Type B pancreatic cell (in vitro differentiated cells): ENCODE measurements at regions not wholly inside any gene's neighbourhood (a gene's known extent, or its start where the extent isn't known, plus 50 kb on each side); places are given as distances from the start of the nearest gene placed in this dataset.

Experiments
- DNase-seq: peaks from one replicate; pipeline ENCODE4 v3.0.0; 2021; ENCODE audit warnings: mixed read lengths; ENCODE audit not compliant: unreplicated experiment; ENCODE audit errors: extremely low spot score
- H3K27ac Mint-ChIP-seq: 2 replicates; pipeline ENCODE4 v1.8.0; 2021; ENCODE audit warnings: mild to moderate bottlenecking, mixed read lengths
- H3K27me3 Mint-ChIP-seq: 2 replicates; pipeline ENCODE4 v1.8.0; 2021; ENCODE audit warnings: mixed read lengths
- H3K36me3 Mint-ChIP-seq: 2 replicates; pipeline ENCODE4 v1.8.0; 2021; ENCODE audit warnings: mixed read lengths
- H3K4me1 Mint-ChIP-seq: one replicate; pipeline ENCODE4 v1.8.0; 2021; ENCODE audit warnings: mixed read lengths; ENCODE audit not compliant: unreplicated experiment
- H3K4me3 Mint-ChIP-seq: 2 replicates; pipeline ENCODE4 v1.8.0; 2021; ENCODE audit warnings: mild to moderate bottlenecking, mixed read lengths
- H3K9me3 Mint-ChIP-seq: 2 replicates; pipeline ENCODE4 v1.8.0; 2021; ENCODE audit warnings: mixed read lengths
- CTCF ChIP-seq: fragments of 200-600 bp; sonication (generic); conservative IDR thresholded peaks from 2 replicates; pipeline ENCODE4 v1.5.0; 2021; ENCODE audit warnings: antibody characterized with exemption, mild to moderate bottlenecking

GRCh38 chrX:36436361-36436760 is 516.8 kb downstream of the CFAP47 start:
- H3K36me3 Mint-ChIP-seq: no peaks in the 10 kb centered on the region
- DNase-seq: no peak
- no peak overlapping the region for H3K4me3 Mint-ChIP-seq
- no peaks in the 10 kb centered on the region for H3K27me3 Mint-ChIP-seq
- no peak overlapping the region for H3K27ac Mint-ChIP-seq
- H3K9me3 Mint-ChIP-seq: peaks cover 5% of the 10 kb centered on the region
- TF ChIP-seq CTCF: no peak
- H3K4me1 Mint-ChIP-seq: no peaks in the 10 kb centered on the region

GRCh38 chrX:36443007-36443406 is 523.5 kb downstream of the CFAP47 start:
- no peaks in the 10 kb centered on the region for H3K9me3 Mint-ChIP-seq
- no peak for TF ChIP-seq CTCF

GRCh38 chrX:36445566-36445965 is 526.0 kb downstream of the CFAP47 start:
- no peak for DNase-seq
- Mint-ChIP-seq H3K27ac (no peak overlapping the region), H3K4me3 (no peak overlapping the region), H3K9me3 (no peaks in the 10 kb centered on the region), H3K36me3 (no peaks in the 10 kb centered on the region), H3K4me1 (no peaks in the 10 kb centered on the region), H3K27me3 (no peaks in the 10 kb centered on the region)
- no peak for TF ChIP-seq CTCF

More at GRCh38 chrX:36443007-36443406, 523.5 kb downstream of the CFAP47 start:
- H3K27me3 Mint-ChIP-seq: no peaks in the 10 kb centered on the region
- no peak for DNase-seq
- H3K27ac Mint-ChIP-seq: no peak overlapping the region
- no peaks in the 10 kb centered on the region for H3K36me3 Mint-ChIP-seq
- no peak overlapping the region for H3K4me3 Mint-ChIP-seq
- no peaks in the 10 kb centered on the region for H3K4me1 Mint-ChIP-seq

GRCh38 chrX:36462142-36462541 is 542.6 kb downstream of the CFAP47 start:
- H3K36me3 Mint-ChIP-seq: no peaks in the 10 kb centered on the region
- no peak overlapping the region for H3K27ac Mint-ChIP-seq
- TF ChIP-seq CTCF: no peak
- no peaks in the 10 kb centered on the region for H3K4me1 Mint-ChIP-seq
- H3K4me3 Mint-ChIP-seq: no peak overlapping the region
- H3K27me3 Mint-ChIP-seq: no peaks in the 10 kb centered on the region
- DNase-seq: no peak
- H3K9me3 Mint-ChIP-seq: no peaks in the 10 kb centered on the region

GRCh38 chrX:36480441-36480990 is 527.6 kb upstream of the FAM47C start:
- Mint-ChIP-seq H3K36me3 (no peaks in the 10 kb centered on the region), H3K27me3 (no peaks in the 10 kb centered on the region), H3K4me3 (no peak overlapping the region), H3K27ac (no peak overlapping the region), H3K9me3 (no peaks in the 10 kb centered on the region), H3K4me1 (no peaks in the 10 kb centered on the region)
- TF ChIP-seq CTCF: no peak
- no peak for DNase-seq
